HG02885 (cell line): ENCODE measurements at regions not wholly inside any gene's neighbourhood (a gene's known extent, or its start where the extent isn't known, plus 50 kb on each side); places are given as distances from the start of the nearest gene placed in this dataset.
"Not testable (repeated sequence)": the region's sequence is repeated elsewhere in the genome, so short reads cannot be mapped to it uniquely, and the experiment has no call there.

Experiments
- ATAC-seq: cut with Tn5 transposase; IDR thresholded peaks from one replicate; pipeline ENCODE4 v1.9.1; 2021; ENCODE audit warnings: mild to moderate bottlenecking; ENCODE audit not compliant: unreplicated experiment, poor library complexity

- ATAC-seq = no peak
These were observed 176.2 kb downstream of the JCAD start for GRCh38 chr10:29883231-29883630.

- ATAC-seq = no peak
These were observed 176.6 kb downstream of the JCAD start for GRCh38 chr10:29882766-29883165.

GRCh38 chr10:29881811-29882210 is 177.6 kb downstream of the JCAD start:
- ATAC-seq = no peak

GRCh38 chr10:29881336-29881771 is 178.0 kb downstream of the JCAD start:
- no peak for ATAC-seq

- no peak for ATAC-seq
These were observed 178.5 kb downstream of the JCAD start for GRCh38 chr10:29880856-29881255.

- ATAC-seq = no peak
These were observed 179.5 kb downstream of the JCAD start for GRCh38 chr10:29879862-29880261.

- no peak for ATAC-seq
These were observed 180.9 kb downstream of the JCAD start for GRCh38 chr10:29878492-29878891.

- ATAC-seq = no peak
These were observed 181.4 kb downstream of the JCAD start for GRCh38 chr10:29877793-29878491.

- ATAC-seq = no peak
These were observed 183.3 kb downstream of the JCAD start for GRCh38 chr10:29876008-29876555.

- no peak for ATAC-seq
These were observed 184.6 kb downstream of the JCAD start for GRCh38 chr10:29874606-29875269.

GRCh38 chr10:29873941-29874484 is 185.4 kb downstream of the JCAD start:
- ATAC-seq = no peak

- no peak for ATAC-seq
These were observed 188.8 kb downstream of the JCAD start for GRCh38 chr10:29870522-29871044.

GRCh38 chr10:29869593-29869992 is 189.8 kb downstream of the JCAD start:
- ATAC-seq = no peak

GRCh38 chr10:29866356-29866755 is 193.0 kb downstream of the JCAD start:
- ATAC-seq = no peak

GRCh38 chr10:29865700-29866355 is 193.6 kb downstream of the JCAD start:
- ATAC-seq = no peak

- ATAC-seq = no peak
These were observed 196.3 kb downstream of the JCAD start for GRCh38 chr10:29862923-29863614.

GRCh38 chr10:29861811-29862505 is 197.4 kb downstream of the JCAD start:
- ATAC-seq = no peak

GRCh38 chr10:29861231-29861630 is 198.2 kb downstream of the JCAD start:
- not testable (repeated sequence) for ATAC-seq

- ATAC-seq = no peak
These were observed 199.2 kb downstream of the JCAD start for GRCh38 chr10:29860166-29860565.
